OCI-LY7 (cell line): ENCODE measurements at regions not wholly inside any gene's neighbourhood (a gene's known extent, or its start where the extent isn't known, plus 50 kb on each side); places are given as distances from the start of the nearest gene placed in this dataset.

ENCODE experiments used
- EZH2phosphoT487 ChIP-seq: fragments of 200-600 bp; sonication (generic); IDR thresholded peaks from 2 replicates; pipeline ENCODE4 v1.6.1; 2018; ENCODE audit warnings: low read depth, borderline replicate concordance, mild to moderate bottlenecking, mixed run types, antibody characterized with exemption, low read length, moderate library complexity, mixed read lengths
- TF ChIP-seq, protein P1 (sequence below): fragments of 200-600 bp; sonication (generic); conservative IDR thresholded peaks from 2 replicates; pipeline ENCODE4 v1.5.1; 2014; ENCODE audit warnings: mild to moderate bottlenecking, antibody characterized with exemption, low read length, moderate library complexity, mixed read lengths

DNA sequence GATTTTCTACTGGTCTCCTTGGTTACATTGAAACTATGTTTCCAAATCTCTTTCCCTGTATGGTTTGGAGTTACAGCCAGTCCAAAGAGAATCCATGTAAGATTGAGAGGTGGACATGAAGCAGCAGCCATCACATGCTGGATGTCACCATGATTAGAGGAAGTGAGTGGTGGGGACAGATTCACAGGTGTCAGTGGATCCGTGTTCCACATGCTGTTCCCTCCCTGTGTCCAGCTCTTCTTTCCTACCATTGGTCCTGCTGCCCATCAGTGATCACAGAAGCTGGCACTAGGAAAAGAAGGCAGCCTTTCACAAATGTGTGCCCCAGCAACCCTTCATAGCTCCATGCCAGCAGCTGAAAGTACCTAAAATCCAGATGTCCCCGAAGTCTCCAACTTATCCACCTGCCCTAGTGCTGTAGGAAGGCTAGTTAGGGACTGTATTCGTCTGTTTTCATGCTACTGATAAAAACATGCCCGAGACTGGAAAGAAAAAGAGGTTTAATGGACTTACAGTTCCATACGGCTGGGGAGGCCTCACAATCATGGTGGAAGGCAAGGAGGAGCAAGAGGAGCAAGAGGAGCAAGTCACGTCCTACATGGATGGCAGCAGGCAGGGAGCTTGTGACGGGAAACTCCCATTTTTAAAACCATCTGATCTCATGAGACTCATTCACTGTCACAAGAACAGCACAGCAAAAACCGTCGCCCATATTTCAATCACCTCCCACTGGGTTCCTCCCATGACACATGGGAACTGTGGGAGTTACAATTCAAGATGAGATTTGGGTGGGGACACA, 207.5 kb downstream of the INSIG2 start:
- TF ChIP-seq, protein P1, sequence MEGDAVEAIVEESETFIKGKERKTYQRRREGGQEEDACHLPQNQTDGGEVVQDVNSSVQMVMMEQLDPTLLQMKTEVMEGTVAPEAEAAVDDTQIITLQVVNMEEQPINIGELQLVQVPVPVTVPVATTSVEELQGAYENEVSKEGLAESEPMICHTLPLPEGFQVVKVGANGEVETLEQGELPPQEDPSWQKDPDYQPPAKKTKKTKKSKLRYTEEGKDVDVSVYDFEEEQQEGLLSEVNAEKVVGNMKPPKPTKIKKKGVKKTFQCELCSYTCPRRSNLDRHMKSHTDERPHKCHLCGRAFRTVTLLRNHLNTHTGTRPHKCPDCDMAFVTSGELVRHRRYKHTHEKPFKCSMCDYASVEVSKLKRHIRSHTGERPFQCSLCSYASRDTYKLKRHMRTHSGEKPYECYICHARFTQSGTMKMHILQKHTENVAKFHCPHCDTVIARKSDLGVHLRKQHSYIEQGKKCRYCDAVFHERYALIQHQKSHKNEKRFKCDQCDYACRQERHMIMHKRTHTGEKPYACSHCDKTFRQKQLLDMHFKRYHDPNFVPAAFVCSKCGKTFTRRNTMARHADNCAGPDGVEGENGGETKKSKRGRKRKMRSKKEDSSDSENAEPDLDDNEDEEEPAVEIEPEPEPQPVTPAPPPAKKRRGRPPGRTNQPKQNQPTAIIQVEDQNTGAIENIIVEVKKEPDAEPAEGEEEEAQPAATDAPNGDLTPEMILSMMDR: no peak
- no peak for TF ChIP-seq EZH2phosphoT487
